Ovary (tissue), 7 donors: ENCODE measurements at regions not wholly inside any gene's neighbourhood (a gene's known extent, or its start where the extent isn't known, plus 50 kb on each side); places are given as distances from the start of the nearest gene placed in this dataset.
"Not testable (repeated sequence)": the region's sequence is repeated elsewhere in the genome, so short reads cannot be mapped to it uniquely, and the experiment has no call there.

ENCODE experiments used
- DNase-seq, 5 donors: peaks; one replicate each; pipeline ENCODE4 v3.0.0-alpha.2; 2019 to 2020
- H3K27ac ChIP-seq, 2 donors: fragments of 200-600 bp; one replicate each; pipeline versions ENCODE4 v1.5.1 to v1.8.0; 2019 to 2022
- H3K27me3 ChIP-seq: fragments of 200-600 bp; one replicate; pipeline ENCODE4 v1.8.0; 2022
- H3K36me3 ChIP-seq: fragments of 200-600 bp; sonication (generic); one replicate; pipeline ENCODE4 v1.5.1; 2019
- H3K4me1 ChIP-seq: one replicate; pipeline ENCODE4 v1.8.1; 2013; ENCODE audit warnings: mild to moderate bottlenecking, moderate library complexity; ENCODE audit not compliant: insufficient read depth
- H3K4me3 ChIP-seq: fragments of 200-600 bp; sonication (generic); one replicate; pipeline ENCODE4 v1.5.1; 2017
- H3K9me3 ChIP-seq, 2 donors: fragments of 200-600 bp in 1 of 2; sonication (generic) in 1 of 2; one replicate each; pipeline versions ENCODE4 v1.5.1 to v1.8.1; 2013 to 2019; ENCODE audit warnings: mild to moderate bottlenecking in 1 of 2, moderate library complexity in 1 of 2
- EP300 ChIP-seq: sonication (generic); formaldehyde crosslinking; IDR thresholded peaks from one replicate; pipeline ENCODE4 v1.6.1; 2017; ENCODE audit warnings: antibody characterized with exemption
- POLR2A ChIP-seq: fragments of 450-650 bp; IDR thresholded peaks from one replicate; pipeline ENCODE4 v1.6.1; 2017; ENCODE audit warnings: antibody characterized with exemption, mild to moderate bottlenecking, moderate library complexity
- WGBS, 3 donors: extraction: QIAGEN DNeasy Blood & Tissue Kit in 1 of 3; methylation state at CpG; one replicate each; pipeline versions ENCODE4 v1.1.5 to v1.1.7; 2013 to 2017; 5-methylcytosine and 5-hydroxymethylcytosine counted together
- intact Hi-C, 4 donors: fragments of 100-400 bp; cut with DNase I; formaldehyde crosslinking; loops; one replicate each; pipeline versions ENCODE4 v1.11.0 to v1.15.1; 2022 to 2023
- TF ChIP-seq, protein P1 (sequence below), 3 donors: fragments of 450-650 bp in 2 of 3; fragments of 200-600 bp in 1 of 3; IDR thresholded peaks; one replicate each; pipeline versions ENCODE4 v1.5.1 to v1.8.0; 2016 to 2022; ENCODE audit warnings: antibody characterized with exemption in 3 of 3, mild to moderate bottlenecking in 1 of 3
- donor health status: DM: no; HTN: no; CAD: no; lungs with moderate emphysema.
- donor health status: DM: no; HTN: no; CAD: no.
- donor health status: Bipolar disorder and iron deficiency.
- donor health status: DM: no; HTN: no; CAD: no.
- donor health status: DM: yes; HTN: yes; CAD: no.

- 19 to 34% (median 24%) methylated on average over 10 of the region's 10 CpGs for WGBS, 3 donors
- TF ChIP-seq EP300 (no peak), POLR2A (no peak)
- TF ChIP-seq, protein P1, sequence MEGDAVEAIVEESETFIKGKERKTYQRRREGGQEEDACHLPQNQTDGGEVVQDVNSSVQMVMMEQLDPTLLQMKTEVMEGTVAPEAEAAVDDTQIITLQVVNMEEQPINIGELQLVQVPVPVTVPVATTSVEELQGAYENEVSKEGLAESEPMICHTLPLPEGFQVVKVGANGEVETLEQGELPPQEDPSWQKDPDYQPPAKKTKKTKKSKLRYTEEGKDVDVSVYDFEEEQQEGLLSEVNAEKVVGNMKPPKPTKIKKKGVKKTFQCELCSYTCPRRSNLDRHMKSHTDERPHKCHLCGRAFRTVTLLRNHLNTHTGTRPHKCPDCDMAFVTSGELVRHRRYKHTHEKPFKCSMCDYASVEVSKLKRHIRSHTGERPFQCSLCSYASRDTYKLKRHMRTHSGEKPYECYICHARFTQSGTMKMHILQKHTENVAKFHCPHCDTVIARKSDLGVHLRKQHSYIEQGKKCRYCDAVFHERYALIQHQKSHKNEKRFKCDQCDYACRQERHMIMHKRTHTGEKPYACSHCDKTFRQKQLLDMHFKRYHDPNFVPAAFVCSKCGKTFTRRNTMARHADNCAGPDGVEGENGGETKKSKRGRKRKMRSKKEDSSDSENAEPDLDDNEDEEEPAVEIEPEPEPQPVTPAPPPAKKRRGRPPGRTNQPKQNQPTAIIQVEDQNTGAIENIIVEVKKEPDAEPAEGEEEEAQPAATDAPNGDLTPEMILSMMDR (IDR thresholded peaks at IDR 0.05) = no peak
- Histone ChIP-seq H3K27ac (no peak overlapping the region), H3K4me3 (no peak overlapping the region), H3K4me1 (no peaks in the 10 kb centered on the region), H3K9me3 (no peaks in the 10 kb centered on the region), H3K27me3 (no peaks in the 10 kb centered on the region), H3K36me3 (no peaks in the 10 kb centered on the region)
- intact Hi-C loops = no loop called here
- no peak for DNase-seq
These were observed 100.9 kb upstream of the DPP6 start for GRCh38 chr7:153951316-153951715.

- Histone ChIP-seq H3K9me3 (no peaks in the 10 kb centered on the region), H3K4me1 (no peaks in the 10 kb centered on the region), H3K4me3 (no peak overlapping the region), H3K36me3 (no peaks in the 10 kb centered on the region), H3K27me3 (no peaks in the 10 kb centered on the region), H3K27ac (no peak overlapping the region)
- intact Hi-C loops = no loop called here
- WGBS, 3 donors = 87 to 92% (median 88%) methylated on average over 4 of the region's 4 CpGs
- TF ChIP-seq POLR2A (no peak), EP300 (no peak)
- TF ChIP-seq, protein P1 (IDR thresholded peaks at IDR 0.05) = no peak
- DNase-seq = no peak
These were observed 97.7 kb upstream of the DPP6 start for GRCh38 chr7:153954477-153954876.

DNA sequence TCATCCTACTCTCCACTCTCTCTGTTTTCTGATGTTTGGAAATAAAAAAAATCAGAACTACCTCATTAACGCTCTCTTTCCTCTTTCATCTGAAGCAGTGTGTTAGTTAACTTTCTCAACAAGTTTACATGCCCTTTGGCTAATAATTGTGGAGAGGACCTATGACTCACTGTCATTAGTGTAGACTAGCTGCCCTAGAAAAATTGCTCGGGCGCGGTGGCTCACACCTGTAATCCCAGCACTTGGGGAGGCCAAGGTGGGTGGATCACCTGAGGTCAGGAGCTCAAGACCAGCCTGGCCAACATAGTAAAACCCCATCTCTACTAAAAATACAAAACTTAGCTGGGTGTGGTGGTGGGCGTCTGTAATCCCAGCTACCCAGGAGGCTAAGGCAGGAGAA lies 94.5 kb upstream of the DPP6 start:
- WGBS, 3 donors = 82 to 91% (median 84%) methylated on average over 5 of the region's 5 CpGs
- DNase-seq, H3K36me3 ChIP-seq, intact Hi-C loops, H3K27me3 ChIP-seq, H3K9me3 ChIP-seq, H3K4me3 ChIP-seq, H3K27ac ChIP-seq, H3K4me1 ChIP-seq: not testable (repeated sequence)

- H3K27ac ChIP-seq, H3K4me1 ChIP-seq, H3K27me3 ChIP-seq, H3K4me3 ChIP-seq, H3K9me3 ChIP-seq, DNase-seq, H3K36me3 ChIP-seq, intact Hi-C loops: not testable (repeated sequence)
- 20 to 38% (median 21%) methylated on average over 6 of the region's 6 CpGs for WGBS, 3 donors
These were observed 93.8 kb upstream of the DPP6 start for GRCh38 chr7:153958381-153958780.

GRCh38 chr7:153958789-153959188 lies 93.4 kb upstream of the DPP6 start:
- H3K36me3 ChIP-seq, H3K4me3 ChIP-seq, H3K9me3 ChIP-seq, intact Hi-C loops, H3K4me1 ChIP-seq, DNase-seq, H3K27ac ChIP-seq, H3K27me3 ChIP-seq: not testable (repeated sequence)
- WGBS, 3 donors = 24 to 60% (median 48%) methylated on average over 4 to 6 of the region's 6 CpGs

GRCh38 chr7:153964481-153965112 lies 87.6 kb upstream of the DPP6 start:
- DNase-seq, intact Hi-C loops: not testable (repeated sequence)
- 86 to 89% (median 88%) methylated on average over 6 of the region's 6 CpGs for WGBS, 3 donors

DNA sequence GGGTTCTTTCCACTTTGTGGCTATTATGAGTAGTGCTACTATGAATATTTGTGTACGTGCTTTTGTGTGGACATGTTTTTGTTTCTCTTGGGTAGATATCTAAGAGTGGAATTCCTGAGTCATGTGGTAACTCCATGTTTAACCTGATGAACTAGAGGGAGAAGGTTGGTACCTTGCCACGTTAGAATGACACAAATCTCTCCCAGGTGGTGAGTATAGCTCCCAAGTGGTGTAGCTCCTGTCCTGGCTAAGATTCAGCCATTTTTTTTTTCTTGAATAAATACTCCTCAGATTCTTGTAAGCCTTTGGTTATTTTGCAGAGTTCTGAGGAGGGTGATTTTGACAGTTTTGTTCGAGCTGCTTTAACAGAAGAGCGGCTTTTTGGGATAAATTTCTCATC lies 83.2 kb upstream of the DPP6 start:
- H3K27ac ChIP-seq, H3K4me3 ChIP-seq, intact Hi-C loops, H3K36me3 ChIP-seq, H3K9me3 ChIP-seq, H3K27me3 ChIP-seq, H3K4me1 ChIP-seq, DNase-seq: not testable (repeated sequence)
- WGBS, 3 donors = 52 to 68% (median 59%) methylated on average over 2 to 3 of the region's 4 CpGs

More at GRCh38 chr7:153964481-153965112, 87.6 kb upstream of the DPP6 start:
- not testable (repeated sequence) for H3K4me3 ChIP-seq, H3K27me3 ChIP-seq, H3K27ac ChIP-seq, H3K9me3 ChIP-seq, H3K36me3 ChIP-seq, H3K4me1 ChIP-seq

- H3K27ac ChIP-seq, H3K4me3 ChIP-seq, intact Hi-C loops, H3K36me3 ChIP-seq, DNase-seq, H3K9me3 ChIP-seq, H3K4me1 ChIP-seq, H3K27me3 ChIP-seq: not testable (repeated sequence)
- WGBS, 3 donors = 72 to 80% (median 77%) methylated on average over 6 of the region's 6 CpGs
These were observed 77.6 kb upstream of the DPP6 start for GRCh38 chr7:153974603-153975002.

DNA sequence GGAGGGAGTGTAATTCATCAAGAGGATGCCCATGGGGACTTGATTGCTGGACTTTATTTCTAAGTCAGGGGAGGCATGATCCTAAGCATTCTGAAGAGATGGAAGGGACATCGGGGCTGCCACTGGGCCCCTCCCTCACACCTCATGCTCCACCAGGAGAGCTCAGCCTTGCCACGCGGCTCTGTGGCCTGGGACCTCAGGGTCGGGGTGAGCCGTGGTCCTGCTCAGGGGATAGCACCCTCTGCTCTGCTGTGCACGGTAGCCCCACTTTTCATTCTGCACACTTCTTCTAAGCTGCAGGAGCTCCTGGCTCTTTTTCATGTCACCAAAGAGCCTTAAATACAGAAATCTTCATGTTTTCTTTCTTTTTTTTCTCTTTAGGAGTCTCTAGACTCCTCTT lies 75.5 kb upstream of the DPP6 start:
- H3K4me3 ChIP-seq, DNase-seq, intact Hi-C loops, H3K4me1 ChIP-seq, H3K9me3 ChIP-seq, H3K36me3 ChIP-seq, H3K27ac ChIP-seq, H3K27me3 ChIP-seq: not testable (repeated sequence)
- 79 to 84% (median 84%) methylated on average over 6 of the region's 6 CpGs for WGBS, 3 donors

DNA sequence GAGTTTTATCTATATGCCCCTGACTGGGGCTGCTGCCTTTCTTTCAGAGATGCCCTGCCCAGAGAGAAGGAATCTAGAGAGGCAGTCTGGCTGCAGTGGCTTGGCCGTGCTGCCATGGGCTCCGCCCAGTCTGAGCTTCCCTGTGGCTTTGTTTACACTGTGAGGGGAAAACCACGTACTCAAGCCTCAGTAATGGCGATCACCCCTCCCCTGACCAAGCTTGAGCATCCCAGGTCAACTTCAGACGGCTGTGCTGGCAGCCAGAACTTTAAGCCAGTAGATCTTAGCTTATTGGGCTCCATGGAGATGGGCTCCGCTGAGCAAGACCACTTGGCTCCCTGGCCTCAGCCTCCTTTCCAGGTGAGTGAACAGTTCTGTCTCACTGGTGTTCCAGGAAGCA lies 69.0 kb upstream of the DPP6 start:
- H3K27me3 ChIP-seq, DNase-seq, H3K27ac ChIP-seq, H3K4me3 ChIP-seq, H3K4me1 ChIP-seq, H3K9me3 ChIP-seq, H3K36me3 ChIP-seq, intact Hi-C loops: not testable (repeated sequence)
- 52 to 55% (median 54%) methylated on average over 5 to 6 of the region's 6 CpGs for WGBS, 3 donors
